Medulla oblongata (tissue), 1 donor: ENCODE measurements at regions not wholly inside any gene's neighbourhood (a gene's known extent, or its start where the extent isn't known, plus 50 kb on each side); places are given as distances from the start of the nearest gene placed in this dataset.

Source experiments
- DNase-seq: peaks from one replicate; pipeline ENCODE4 v3.0.0-alpha.2; 2015; ENCODE audit errors: extremely low spot score

DNA sequence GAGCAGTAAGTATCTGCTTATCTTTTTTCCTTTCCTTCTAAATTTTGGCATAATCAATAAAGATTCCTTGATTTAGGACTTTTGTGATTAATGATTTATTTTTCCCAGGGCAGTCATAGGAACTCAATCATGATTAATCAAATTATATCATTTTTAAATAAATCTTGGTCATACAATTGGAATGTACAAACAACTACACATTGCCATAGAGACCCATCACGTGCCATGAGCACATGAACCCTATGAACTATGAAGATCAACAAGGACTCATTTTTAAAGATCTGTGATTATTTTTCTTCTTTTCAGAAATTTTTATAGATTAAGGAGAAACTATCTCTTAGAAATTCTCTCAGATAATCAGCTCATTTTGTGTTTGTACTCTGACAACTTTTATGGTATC is 622.4 kb downstream of the BCKDHB start:
- no peak for DNase-seq

DNA sequence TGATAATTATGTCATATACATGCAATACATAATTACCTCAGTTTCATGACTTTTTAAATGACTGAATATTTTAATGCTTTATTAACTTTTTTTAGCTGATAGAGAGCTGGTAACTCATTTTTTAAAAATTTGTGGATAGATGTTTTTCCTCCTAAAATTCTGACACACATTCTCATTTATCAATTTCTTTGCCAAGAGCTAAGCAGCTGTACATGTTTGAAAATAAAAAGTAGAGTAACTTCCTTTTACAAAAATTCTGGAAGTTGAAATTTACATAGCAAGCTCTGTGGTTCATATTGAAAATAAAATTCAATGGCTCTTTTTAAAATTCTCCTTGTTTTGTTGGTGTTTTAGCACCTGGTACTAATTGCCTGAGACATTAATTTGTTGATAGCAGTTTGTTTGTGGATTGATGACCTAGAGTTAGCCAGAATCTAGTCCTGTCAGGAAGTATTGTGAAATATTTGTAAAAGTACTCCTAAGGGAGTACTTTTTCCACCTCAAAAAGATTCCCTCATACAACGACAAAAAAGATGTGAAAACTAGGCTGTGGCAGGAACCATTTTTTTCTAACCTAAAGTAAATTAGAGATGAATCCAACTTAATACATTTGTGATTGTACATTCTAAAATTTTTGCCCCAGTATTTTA is 621.8 kb downstream of the BCKDHB start:
- no peak for DNase-seq

DNA sequence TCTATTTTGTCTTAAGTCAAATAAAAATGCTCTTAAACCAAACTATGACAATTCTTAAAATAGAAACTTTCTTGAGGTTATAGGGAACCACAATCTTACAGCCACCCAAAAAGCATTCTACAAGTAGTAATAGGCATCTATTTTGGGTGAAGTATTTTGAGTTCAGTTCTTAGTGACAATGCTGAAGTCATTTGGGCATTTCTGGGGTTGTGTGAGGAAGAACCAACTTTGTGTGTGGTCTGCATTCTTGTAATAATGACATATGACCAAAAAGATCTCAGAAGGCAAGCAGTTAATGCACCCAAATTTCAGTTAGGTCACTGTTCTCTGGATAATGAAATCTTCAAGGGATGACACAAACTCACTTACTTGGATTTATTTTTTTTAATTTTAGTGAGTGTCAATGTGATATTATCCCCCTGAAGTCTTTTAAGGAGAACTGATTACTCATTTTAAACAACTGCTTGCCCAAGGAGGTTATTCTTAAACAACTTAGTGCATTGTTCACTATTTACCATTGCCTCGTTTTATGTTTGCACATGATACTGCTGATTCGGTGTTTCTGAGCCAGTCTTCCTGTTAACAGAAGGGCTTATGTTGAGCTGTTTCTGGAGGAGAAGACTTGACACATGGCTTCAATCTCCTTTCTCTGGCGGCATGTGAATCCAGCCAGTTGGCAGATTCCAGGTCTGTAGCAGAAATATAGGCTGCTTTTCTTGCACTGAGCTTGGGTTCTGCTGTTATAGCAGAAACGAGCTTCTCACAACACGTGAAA is 618.9 kb downstream of the BCKDHB start:
- DNase-seq = no peak

DNA sequence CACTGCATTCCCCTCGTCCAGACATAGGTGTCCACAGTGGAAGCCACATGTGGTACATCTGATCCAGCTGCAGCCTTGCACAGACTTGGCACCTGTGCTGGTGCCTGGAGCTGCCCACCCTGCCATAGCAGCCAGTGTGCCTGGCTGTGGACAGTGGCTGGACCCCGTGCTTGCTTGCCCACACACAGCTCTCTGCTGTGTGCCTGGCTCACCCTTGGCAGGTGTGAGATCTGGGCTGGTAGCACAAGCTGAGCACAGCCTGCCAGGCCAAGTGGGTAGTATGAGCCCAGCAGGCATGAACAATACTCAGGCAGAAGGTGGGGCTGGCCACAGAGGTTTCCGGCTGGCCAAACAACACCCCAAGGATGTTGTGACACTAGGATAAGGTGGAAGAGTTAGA is 614.4 kb downstream of the BCKDHB start:
- DNase-seq = no peak

DNA sequence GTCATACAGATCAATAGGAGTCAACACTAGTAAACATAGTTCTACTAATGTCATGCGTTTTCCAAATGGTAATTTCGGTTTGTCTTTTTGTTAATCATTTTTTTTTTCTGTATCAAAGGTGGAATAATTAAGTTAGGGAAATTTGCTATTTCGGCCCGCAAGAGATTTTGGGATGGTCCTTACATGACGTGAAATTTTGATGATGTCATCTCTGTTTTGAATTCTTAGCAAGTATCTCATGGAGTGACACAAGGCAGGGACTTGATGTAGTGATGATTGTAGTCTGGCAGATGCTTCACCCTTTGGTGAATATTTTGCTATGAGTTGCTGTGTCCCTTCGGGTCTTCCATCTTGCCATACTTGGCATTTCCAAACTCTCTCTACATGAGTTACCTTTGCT is 608.0 kb downstream of the BCKDHB start:
- no peak for DNase-seq

DNA sequence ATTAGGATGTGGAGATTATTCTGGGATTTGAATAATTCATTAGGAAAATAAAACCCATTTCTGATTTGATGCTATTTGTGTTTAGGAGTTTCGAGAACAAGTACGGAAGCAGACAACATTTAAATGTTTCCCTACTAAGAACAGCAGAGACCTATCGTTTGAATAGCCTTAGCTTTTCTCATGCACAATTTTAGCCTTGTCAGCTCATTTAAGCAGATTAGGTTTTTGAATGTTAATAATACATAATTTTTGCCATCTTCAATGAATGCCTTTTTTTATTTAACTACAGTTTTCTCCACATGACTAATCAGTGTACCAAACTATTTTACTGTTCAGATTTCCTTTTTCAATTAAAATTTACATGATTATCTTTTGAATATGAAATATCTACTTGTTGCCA is 592.0 kb downstream of the BCKDHB start:
- DNase-seq = no peak

DNA sequence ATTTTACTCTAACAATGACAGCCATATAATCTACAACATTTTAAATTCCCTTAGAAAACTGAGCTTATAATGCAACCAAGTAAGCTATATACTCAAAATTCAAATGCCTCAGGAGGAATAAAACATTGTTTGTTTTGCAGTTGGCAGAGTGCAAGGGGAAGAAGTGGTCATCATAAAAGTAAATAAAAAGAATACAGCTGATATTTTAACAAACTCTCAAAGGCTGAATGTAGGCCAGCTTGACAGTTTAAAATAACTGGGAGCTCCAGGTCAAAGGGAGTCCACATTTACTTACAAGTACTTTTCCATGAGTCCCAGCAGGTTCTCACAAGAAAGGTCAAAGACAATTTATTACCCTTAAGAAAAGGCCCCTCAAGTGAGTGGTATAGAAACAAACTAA is 589.8 kb downstream of the BCKDHB start:
- no peak for DNase-seq

DNA sequence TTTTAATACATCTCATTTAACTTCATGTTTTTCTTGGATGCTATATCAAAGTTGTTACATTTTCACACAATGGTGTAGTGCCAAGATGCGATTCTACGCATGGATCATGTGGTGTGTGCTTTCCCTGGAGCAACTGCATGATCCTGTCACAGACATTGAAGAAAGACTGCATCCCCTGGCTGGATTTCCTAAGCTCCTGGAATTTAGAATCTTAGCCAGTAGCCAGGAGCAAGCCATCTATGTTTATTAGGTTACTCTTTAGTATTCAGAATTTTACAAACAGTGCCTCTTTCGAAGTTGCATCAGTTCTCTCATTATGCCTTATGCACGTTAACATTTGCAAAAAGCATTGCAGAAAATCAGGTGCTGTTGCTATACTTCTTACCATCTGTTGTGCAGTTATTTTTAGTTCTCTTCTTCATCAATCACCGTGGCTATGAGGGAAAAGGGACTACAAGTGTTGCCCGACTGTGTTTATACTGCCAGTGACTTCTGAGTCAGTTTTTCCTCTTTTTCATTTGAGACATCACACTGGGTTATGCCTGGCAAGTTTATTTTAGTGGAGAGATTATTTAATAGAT is 584.2 kb downstream of the BCKDHB start:
- peak; percentile 7 for DNase-seq

DNA sequence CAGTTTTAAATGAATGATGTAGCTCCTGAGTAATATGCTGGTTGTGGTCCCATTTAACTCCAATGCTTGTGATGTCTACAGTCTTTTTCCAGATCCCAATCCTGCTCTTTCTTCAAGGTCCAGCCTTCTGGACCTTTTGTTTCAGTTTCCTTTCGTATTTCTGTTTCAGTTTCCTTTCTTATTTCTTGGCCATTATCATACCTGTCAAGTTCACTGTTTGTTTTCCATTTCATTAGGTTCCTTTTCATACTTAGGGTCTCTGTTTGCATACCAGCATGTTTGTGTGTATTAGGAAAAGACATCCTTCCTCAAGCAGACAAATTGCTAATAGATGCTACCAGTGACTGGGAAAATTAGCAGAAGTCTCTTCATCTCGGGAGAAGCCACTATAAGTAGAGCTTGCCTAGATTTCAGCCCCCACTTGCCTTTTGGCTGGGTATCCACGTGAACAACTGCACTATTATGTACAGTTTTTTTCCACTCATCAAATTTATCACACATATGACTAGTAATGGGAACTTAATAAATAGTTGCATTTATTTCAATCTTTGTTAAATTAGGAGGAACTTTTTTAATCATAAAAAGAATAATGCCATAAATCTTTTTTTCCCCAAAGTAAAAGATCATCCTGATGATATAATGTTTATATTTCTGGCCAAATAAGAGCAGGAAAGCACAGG is 583.4 kb downstream of the BCKDHB start:
- no peak for DNase-seq

DNA sequence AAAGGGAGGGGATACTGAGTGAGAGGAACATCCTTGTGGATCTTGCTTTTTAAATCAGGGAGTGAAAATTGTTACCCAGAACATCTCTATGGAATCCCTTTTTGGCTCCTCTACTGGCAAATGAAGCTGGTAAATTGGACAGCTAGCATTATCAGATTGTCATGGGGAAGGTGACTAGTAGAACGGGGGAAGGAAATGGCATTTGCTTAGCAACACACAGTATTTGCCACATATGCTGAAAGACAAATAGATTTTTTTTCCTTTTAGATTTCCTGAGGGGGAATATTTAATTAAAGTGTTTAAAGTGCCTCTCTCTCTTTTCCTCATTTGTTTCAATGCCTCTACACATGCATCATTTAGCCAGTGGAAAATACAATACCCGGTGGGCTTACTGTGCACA is 573.5 kb downstream of the BCKDHB start:
- no peak for DNase-seq

DNA sequence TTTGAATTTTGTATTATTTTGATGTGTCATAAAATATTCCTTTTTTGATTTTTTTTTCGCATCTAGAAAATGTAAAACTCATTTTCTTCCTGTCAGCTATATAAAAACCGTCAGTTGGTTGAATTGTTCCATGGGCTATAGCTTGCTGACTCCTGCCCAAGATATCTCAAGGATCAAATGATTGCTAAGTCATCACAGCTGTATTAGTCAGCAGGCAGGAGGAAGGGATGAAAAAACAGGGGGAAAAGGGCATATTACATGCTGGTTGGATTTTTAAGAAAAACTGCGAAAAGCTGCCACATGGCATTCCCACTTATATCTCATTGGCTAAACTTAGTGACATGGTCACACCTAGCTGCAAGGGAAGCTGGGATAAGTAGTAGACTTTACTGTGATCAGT is 569.9 kb downstream of the BCKDHB start:
- no peak for DNase-seq

DNA sequence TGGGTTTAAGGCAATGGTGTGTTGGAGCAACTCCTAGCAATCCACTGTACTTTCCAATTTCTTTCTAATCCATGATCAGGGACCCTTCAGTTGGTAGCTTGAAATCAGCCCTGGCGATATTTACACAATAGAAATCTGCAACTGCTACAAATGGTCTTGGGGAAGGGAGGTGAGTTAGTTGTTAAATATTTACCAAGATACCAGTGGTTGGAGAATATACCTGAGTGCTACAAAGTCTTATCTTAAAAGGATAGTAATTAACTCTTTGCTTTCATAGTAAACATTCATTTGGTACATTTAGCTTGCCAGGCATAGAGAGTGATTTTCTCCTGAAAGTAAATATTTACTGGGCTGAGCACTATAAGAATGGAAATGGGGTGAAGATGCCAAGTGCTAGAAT is 568.2 kb downstream of the BCKDHB start:
- no peak for DNase-seq

DNA sequence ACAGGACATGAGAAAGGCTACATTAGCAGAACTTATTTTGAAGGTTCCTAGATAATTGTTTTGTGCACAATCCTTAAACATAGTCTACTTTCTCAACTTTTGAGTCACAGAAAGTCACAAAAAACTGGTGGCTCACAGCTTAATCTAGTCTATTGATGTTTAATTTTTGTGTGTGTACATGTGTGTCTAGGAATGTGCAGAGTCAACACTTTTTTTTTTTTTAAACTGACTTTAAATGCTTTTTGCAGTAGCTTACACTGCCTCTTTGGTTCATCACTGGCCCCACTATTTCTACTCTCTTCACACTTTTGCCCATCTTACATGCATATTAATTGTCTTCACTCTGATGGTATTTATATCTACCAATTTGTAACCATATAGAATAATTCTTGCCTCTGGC is 566.9 kb downstream of the BCKDHB start:
- DNase-seq = no peak

DNA sequence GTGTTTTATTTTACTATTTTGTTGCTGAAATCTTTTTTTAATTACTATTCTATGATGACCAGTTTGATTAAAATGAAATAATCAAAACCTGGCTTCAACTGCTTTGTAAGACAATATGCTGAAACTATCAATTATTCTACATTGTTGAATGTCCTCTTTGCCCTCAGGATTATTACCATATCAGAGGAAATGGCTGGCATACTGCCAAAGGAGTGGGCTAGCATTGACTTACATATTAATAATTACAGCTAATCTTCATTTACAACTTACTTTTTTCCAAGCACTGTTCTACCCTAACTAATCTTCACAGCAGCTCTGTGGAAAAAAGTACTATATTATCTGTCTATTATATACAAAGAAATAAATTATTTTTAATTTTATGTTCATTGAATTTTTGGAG is 560.5 kb downstream of the BCKDHB start:
- DNase-seq = no peak

DNA sequence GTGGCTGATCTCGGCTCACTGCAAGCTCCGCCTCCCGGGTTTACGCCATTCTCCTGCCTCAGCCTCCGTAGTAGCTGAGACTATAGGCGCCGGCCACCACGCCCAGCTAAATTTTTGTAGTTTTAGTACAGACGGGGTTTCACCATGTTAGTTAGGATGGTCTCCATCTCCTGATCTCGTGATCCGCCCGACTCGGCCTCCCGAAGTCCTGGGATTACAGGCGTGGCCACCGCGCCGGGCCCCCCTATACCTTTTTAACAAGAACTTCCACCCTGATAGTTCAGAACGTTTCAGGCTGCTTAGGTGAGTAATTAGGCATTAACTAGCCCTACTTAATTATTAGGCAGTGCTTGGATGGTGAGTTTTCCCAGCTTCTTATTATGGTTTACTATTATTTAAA is 552.5 kb downstream of the BCKDHB start:
- DNase-seq = no peak

DNA sequence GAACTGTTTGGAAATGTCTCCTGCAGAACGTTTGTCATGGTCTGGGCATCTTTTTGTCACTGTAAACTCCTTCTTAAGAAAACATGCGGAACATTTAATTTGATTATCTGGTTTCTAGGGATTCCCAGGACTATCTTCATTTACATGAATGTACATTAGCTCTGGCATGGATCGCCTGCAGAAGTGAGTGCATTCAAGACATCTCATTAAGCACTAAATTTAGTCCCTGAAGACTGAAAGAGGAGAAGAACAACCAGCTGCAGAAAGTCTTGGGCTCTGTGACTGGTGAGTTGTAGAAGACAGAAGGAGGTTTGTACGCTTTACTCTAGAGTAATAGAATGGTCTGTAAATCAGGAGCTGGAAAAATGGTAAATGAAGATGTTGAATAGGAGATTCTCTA is 540.7 kb downstream of the BCKDHB start:
- no peak for DNase-seq

DNA sequence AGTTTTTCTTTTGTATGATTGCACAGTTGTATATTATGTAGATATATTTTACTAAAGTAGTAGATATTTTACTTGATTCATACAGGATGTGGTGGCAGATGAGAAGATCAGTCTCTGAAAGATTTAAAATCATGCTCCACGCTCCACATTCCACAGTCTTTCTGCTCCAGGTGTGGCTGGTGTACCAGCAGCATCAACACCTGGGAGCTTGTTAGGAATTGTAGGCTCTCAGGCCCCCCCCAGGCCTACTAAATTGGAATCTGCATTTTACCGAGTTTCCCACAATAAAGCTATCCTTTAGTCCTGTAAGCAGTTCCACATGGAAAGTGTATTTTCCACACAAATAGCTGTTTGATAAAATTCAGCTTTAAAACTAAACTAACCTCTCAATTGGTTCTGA is 537.4 kb downstream of the BCKDHB start:
- DNase-seq = no peak

DNA sequence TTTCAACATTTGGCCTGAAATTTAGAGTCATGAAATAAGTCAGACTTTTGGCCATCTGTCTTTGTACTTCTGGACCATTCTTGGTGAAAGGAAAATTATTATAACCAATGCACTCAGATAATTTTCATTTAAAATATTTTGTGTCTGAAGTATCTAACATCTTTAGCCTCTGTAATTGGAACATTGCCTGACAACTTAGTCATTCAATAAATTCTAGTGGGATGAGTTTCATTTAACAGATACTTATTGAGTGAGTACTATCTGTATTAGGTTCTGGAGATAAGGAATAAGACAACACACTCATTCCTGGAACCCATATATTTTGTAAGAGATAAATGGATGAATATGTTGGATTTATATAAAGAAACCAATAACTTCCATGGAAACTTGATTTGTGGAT is 536.0 kb downstream of the BCKDHB start:
- no peak for DNase-seq

DNA sequence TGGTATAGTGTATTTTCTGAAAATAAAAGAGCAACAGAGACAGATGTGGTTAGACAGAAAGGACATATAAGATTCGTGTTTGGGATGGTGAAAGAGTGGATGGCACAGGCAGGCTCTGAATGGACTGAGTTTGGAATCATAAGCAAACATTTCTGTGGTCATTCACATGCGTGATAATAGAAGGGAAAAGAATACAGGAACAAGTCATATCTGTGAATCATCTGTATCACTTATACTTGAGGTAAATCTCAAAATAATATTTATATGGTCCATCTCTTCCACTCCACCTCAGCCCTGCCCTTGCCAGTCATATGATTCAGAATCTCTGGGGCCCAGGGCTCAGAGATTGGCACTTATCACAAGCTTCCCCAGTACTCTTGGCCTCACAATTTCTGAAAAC is 535.1 kb downstream of the BCKDHB start:
- no peak for DNase-seq

DNA sequence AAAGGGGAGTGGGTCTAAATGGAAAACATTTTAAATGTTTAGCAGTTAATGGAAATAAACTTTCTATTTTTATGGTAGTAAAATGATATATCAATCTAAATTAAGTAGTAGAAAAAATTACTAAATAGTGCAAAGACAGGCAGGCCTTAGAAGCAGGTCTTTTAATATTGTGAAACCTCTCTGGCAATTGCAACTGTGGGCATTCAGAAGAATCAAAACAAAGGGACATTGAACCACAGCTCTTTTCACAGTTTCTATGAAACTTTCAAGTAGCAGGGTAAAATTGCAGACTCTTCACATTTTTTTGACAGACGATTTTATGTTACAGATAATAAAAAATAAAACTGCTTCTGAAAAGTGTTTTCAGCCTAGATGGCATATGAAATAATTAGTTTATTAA is 533.7 kb downstream of the BCKDHB start:
- peak; percentile 46 for DNase-seq

DNA sequence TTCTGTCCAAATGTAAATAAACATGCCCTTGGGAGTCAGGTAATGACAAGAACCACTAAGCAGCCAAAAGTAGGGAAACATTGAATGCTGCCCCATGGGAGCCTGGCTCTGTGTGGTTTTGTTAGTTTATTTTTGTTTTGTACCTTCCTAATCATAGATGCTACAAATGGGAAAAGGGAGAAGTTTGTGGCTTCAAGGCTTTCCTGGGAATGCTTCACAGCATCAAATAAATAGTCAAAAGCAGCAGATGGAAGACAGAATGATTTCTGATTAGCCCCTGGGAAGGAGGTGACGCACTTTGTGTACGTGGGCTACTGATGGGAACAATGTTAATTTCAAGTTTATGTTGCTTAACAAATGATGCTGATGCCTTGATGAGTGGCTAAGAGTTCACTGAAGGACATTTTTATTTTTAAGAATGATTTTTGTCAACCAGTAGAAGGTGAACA is 532.7 kb downstream of the BCKDHB start:
- DNase-seq = no peak

DNA sequence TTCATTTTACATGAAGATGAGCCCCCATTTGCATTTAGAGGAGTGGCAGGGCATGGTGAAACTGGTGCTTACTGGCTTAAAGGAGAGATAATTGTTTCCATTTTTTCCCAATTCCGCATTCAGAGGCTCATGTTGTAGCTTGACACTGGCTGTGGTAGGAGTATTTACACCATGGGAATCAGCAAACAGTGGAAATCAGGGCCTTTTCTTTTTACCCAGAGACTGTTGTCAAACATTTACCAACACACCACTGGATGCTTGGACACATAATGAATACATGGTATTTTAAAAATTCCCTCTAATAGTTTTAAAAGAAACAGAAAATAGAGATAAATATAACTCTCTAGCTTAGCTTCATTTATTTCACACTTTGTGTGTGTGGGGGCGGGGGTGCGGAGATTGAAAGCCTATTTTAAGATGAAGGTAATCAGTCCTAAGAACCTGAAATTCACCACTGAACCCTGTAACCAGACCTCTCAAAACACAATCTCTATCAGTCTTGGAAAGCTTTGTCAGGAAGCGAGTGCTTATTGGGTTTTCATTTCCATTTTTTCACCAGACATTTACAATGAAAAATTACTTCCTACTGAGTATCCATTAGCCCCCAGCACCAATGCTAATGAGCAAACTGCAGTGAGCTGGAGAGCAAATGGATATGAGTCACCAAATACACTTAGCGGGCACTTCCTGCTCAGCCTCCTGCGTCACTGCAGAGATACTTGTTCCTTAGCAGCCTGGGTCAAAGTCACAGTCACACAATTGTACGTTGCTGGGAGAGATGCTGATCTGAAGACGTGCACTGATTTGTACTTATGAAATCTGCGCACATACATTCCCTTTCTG is 532.0 kb downstream of the BCKDHB start:
- DNase-seq = peak; percentile 44
